Mammary epithelial cell (primary cell): ENCODE measurements at regions not wholly inside any gene's neighbourhood (a gene's known extent, or its start where the extent isn't known, plus 50 kb on each side); places are given as distances from the start of the nearest gene placed in this dataset.

Experiments
- CTCF ChIP-seq, 2 donors: IDR thresholded peaks in 1 of 2; conservative IDR thresholded peaks in 1 of 2; 2 replicates each; pipeline ENCODE4 v1.5.1; 2011 to 2012; ENCODE audit warnings: inconsistent platforms in 2 of 2, low read length in 2 of 2, mild to moderate bottlenecking in 2 of 2, control low read depth in 1 of 2, low read depth in 1 of 2; ENCODE audit not compliant: insufficient read depth in 1 of 2; ENCODE audit errors: extremely low read depth in 1 of 2
- EZH2 ChIP-seq: IDR thresholded peaks from 2 replicates; pipeline ENCODE4 v1.6.1; 2012; ENCODE audit warnings: low read length, inconsistent platforms, borderline replicate concordance

GRCh38 chr1:194813096-194813495 is 1626.7 kb upstream of the B3GALT2 start:
- TF ChIP-seq CTCF (conservative IDR thresholded peaks at IDR 0.05 in 1 of 2, IDR thresholded peaks at IDR 0.05 in 1 of 2; ENCODE audit: extremely low read depth in 1 of 2, insufficient read depth in 1 of 2, low read depth in 1 of 2, low read length in 2 of 2) (no peak), EZH2 (no peak)
